Thyroid gland (tissue), 4 donors: ENCODE measurements at regions not wholly inside any gene's neighbourhood (a gene's known extent, or its start where the extent isn't known, plus 50 kb on each side); places are given as distances from the start of the nearest gene placed in this dataset.

Experiments
- CTCF ChIP-seq, 6 experiments: fragments of 200-600 bp in 3 of 6; fragments of 450-650 bp in 3 of 6; sonication (generic) in 3 of 6; IDR thresholded peaks; one replicate each; pipeline ENCODE4 v1.5.1; 2016 to 2019; ENCODE audit warnings: antibody characterized with exemption in 6 of 6, mild to moderate bottlenecking in 2 of 6, inconsistent platforms in 1 of 6, moderate library complexity in 1 of 6
- POLR2A ChIP-seq, 2 donors: fragments of 450-650 bp; IDR thresholded peaks; one replicate each; pipeline ENCODE4 v1.6.1; 2017; ENCODE audit warnings: antibody characterized with exemption in 2 of 2, mild to moderate bottlenecking in 2 of 2, moderate library complexity in 1 of 2

GRCh38 chr7:142593106-142593505 lies 156.2 kb upstream of the PRSS1 start:
- TF ChIP-seq CTCF (IDR thresholded peaks at IDR 0.05): no peak
- TF ChIP-seq POLR2A (IDR thresholded peaks at IDR 0.05): no peak
